GM12878 (cell line): ENCODE measurements at regions not wholly inside any gene's neighbourhood (a gene's known extent, or its start where the extent isn't known, plus 50 kb on each side); places are given as distances from the start of the nearest gene placed in this dataset.
A peak's percentile ranks its signal among the peaks of the same experiment; 100 is the strongest.

ENCODE experiments used
- HCFC1 ChIP-seq: fragments of 150-350 bp; IDR thresholded peaks from 2 replicates; pipeline ENCODE4 v1.6.1; 2014; ENCODE audit warnings: low read length
- HDAC6 ChIP-seq: fragments of 200-600 bp; sonication (generic); IDR thresholded peaks from one replicate; pipeline ENCODE4 v1.8.0; 2017; ENCODE audit warnings: antibody characterized with exemption; ENCODE audit not compliant: unreplicated experiment
- IKZF1 ChIP-seq: fragments of 450-650 bp; conservative IDR thresholded peaks from 2 replicates; pipeline ENCODE4 v1.6.1; 2017; ENCODE audit warnings: antibody characterized with exemption, mild to moderate bottlenecking
- IRF4 ChIP-seq: IDR thresholded peaks from 2 replicates; pipeline ENCODE4 v1.6.1; 2011; ENCODE audit warnings: low read depth, low read length
- NFYB ChIP-seq: IDR thresholded peaks from 2 replicates; pipeline ENCODE4 v1.6.1; 2011; ENCODE audit warnings: low read depth, mild to moderate bottlenecking, low read length, improper control_type of control experiment, moderate library complexity; ENCODE audit not compliant: insufficient read depth
- NR2F1 ChIP-seq: fragments of 450-650 bp; conservative IDR thresholded peaks from 2 replicates; pipeline ENCODE4 v1.6.1; 2017; ENCODE audit warnings: mild to moderate bottlenecking
- POU2F2 ChIP-seq: IDR thresholded peaks from 3 replicates; pipeline ENCODE4 v1.6.1; 2011; ENCODE audit warnings: low read depth, mild to moderate bottlenecking, low read length, borderline replicate concordance
- RAD21 ChIP-seq: IDR thresholded peaks from 2 replicates; pipeline ENCODE4 v1.6.1; 2011; ENCODE audit warnings: mild to moderate bottlenecking, low read depth, low read length, moderate library complexity; ENCODE audit not compliant: insufficient read depth
- RCOR1 ChIP-seq: conservative IDR thresholded peaks from 2 replicates; pipeline ENCODE4 v1.6.1; 2012; ENCODE audit warnings: low read depth, low read length, improper control_type of control experiment
- RUNX3 ChIP-seq: IDR thresholded peaks from 2 replicates; pipeline ENCODE4 v1.6.1; 2012; ENCODE audit warnings: low read length, inconsistent platforms
- TCF12 ChIP-seq: IDR thresholded peaks from 2 replicates; pipeline ENCODE4 v1.6.1; 2011; ENCODE audit warnings: low read depth, mild to moderate bottlenecking, low read length
- TF ChIP-seq, protein P1 (sequence below): fragments of 450-650 bp; IDR thresholded peaks from 2 replicates; pipeline ENCODE4 v1.6.1; 2018; ENCODE audit warnings: borderline replicate concordance, mild to moderate bottlenecking; ENCODE audit not compliant: partially characterized antibody
- TF ChIP-seq, protein P2 (sequence below), 3 experiments: IDR thresholded peaks in 2 of 3; conservative IDR thresholded peaks in 1 of 3; 2 replicates each; pipeline ENCODE4 v1.5.1; 2011; ENCODE audit warnings: low read depth in 3 of 3, low read length in 3 of 3, mild to moderate bottlenecking in 3 of 3, control low read depth in 2 of 3, moderate library complexity in 2 of 3, inconsistent platforms in 1 of 3, mixed read lengths in 1 of 3; ENCODE audit not compliant: control insufficient read depth in 2 of 3, insufficient read depth in 1 of 3; ENCODE audit errors: extremely low read depth in 1 of 3
- TF ChIP-seq, protein P3 (sequence below): IDR thresholded peaks from 2 replicates; pipeline ENCODE4 v1.6.1; 2011; ENCODE audit warnings: mild to moderate bottlenecking, low read depth, low read length, moderate library complexity; ENCODE audit not compliant: insufficient replicate concordance

DNA sequence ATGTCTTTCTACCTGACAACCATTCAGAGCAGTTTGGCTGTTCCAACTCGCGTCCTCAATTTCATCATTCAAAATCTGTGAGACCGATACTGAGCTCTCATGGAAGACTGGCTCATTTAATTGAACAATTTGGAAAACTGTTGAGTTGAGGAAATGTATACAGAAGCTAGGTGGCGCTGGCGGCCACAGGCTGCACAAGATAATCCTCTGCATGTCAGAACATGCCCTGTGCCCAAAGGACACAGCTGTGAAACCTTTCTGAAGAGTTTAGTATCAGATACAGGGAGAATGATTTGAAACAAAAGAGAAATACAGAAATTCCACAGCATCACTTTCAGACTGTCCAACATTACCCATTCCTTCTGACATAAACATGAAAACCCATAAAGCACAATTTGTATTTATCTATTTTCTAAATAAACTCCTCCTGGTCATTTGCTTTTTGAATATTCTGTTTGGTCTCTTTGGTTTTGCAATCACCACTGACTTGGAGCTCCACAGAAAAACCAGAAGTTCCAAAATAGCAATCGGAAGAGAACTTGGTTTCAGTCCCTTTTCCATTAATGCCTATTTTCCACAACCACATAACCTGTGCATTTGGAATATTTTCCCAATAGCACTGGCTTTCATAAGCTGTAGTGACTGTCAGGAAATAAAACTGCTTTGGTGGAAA lies 192.8 kb downstream of the MAP2K6 start (continued):
- TF ChIP-seq, protein P1, sequence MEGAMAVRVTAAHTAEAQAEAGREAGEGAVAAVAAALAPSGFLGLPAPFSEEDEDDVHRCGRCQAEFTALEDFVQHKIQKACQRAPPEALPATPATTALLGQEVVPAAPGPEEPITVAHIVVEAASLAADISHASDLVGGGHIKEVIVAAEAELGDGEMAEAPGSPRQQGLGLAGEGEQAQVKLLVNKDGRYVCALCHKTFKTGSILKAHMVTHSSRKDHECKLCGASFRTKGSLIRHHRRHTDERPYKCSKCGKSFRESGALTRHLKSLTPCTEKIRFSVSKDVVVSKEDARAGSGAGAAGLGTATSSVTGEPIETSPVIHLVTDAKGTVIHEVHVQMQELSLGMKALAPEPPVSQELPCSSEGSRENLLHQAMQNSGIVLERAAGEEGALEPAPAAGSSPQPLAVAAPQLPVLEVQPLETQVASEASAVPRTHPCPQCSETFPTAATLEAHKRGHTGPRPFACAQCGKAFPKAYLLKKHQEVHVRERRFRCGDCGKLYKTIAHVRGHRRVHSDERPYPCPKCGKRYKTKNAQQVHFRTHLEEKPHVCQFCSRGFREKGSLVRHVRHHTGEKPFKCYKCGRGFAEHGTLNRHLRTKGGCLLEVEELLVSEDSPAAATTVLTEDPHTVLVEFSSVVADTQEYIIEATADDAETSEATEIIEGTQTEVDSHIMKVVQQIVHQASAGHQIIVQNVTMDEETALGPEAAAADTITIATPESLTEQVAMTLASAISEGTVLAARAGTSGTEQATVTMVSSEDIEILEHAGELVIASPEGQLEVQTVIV = no peak
- TF ChIP-seq HDAC6 (no peak), NR2F1 (no peak), NFYB (no peak), RAD21 (peak; percentile 82), RUNX3 (peak; percentile 54; the same call in 1 of the 2 replicates), IKZF1 (peak; percentile 58), RCOR1 (no peak), IRF4 (no peak), TCF12 (peak; percentile 73), POU2F2 (0 out of 3 replicates have a peak, but pooled peaks have one; percentile 25), HCFC1 (no peak)
- TF ChIP-seq, protein P2, sequence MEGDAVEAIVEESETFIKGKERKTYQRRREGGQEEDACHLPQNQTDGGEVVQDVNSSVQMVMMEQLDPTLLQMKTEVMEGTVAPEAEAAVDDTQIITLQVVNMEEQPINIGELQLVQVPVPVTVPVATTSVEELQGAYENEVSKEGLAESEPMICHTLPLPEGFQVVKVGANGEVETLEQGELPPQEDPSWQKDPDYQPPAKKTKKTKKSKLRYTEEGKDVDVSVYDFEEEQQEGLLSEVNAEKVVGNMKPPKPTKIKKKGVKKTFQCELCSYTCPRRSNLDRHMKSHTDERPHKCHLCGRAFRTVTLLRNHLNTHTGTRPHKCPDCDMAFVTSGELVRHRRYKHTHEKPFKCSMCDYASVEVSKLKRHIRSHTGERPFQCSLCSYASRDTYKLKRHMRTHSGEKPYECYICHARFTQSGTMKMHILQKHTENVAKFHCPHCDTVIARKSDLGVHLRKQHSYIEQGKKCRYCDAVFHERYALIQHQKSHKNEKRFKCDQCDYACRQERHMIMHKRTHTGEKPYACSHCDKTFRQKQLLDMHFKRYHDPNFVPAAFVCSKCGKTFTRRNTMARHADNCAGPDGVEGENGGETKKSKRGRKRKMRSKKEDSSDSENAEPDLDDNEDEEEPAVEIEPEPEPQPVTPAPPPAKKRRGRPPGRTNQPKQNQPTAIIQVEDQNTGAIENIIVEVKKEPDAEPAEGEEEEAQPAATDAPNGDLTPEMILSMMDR (IDR thresholded peaks at IDR 0.05 in 2 of 3, conservative IDR thresholded peaks at IDR 0.05 in 1 of 3; ENCODE audit: control insufficient read depth in 2 of 3, extremely low read depth in 1 of 3, insufficient read depth in 1 of 3, low read depth in 3 of 3, low read length in 3 of 3) = peak; percentile 75 to 86 (median 85)
- TF ChIP-seq, protein P3, sequence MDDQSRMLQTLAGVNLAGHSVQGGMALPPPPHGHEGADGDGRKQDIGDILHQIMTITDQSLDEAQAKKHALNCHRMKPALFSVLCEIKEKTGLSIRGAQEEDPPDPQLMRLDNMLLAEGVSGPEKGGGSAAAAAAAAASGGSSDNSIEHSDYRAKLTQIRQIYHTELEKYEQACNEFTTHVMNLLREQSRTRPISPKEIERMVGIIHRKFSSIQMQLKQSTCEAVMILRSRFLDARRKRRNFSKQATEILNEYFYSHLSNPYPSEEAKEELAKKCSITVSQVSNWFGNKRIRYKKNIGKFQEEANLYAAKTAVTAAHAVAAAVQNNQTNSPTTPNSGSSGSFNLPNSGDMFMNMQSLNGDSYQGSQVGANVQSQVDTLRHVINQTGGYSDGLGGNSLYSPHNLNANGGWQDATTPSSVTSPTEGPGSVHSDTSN = no peak
- TF ChIP-seq, all 136 proteins: peak for 20
